Right lobe of liver (tissue), 6 donors: ENCODE measurements at regions not wholly inside any gene's neighbourhood (a gene's known extent, or its start where the extent isn't known, plus 50 kb on each side); places are given as distances from the start of the nearest gene placed in this dataset.

Experiments
- ATAC-seq, 4 donors: fragments of 200-7000 bp; cut with Tn5 transposase; one replicate each; pipeline ENCODE4 v1.9.1; 2020; ENCODE audit warnings: mild to moderate bottlenecking in 4 of 4, moderate library complexity in 4 of 4
- DNase-seq, 3 donors: peaks; one replicate each; pipeline ENCODE4 v3.0.0-alpha.2; 2020
- H3K27ac ChIP-seq, 3 donors: fragments of 200-600 bp; one replicate each; pipeline ENCODE4 v1.8.0; 2022
- H3K27me3 ChIP-seq, 2 donors: fragments of 200-600 bp; one replicate each; pipeline ENCODE4 v1.8.0; 2022
- H3K36me3 ChIP-seq, 4 donors: fragments of 200-600 bp; sonication (generic) in 1 of 4; one replicate each; pipeline versions ENCODE4 v1.5.1 to v1.8.0; 2017 to 2022; ENCODE audit warnings: control low read depth in 1 of 4
- H3K4me1 ChIP-seq, 4 donors: fragments of 200-600 bp; sonication (generic) in 1 of 4; one replicate each; pipeline versions ENCODE4 v1.5.1 to v1.8.0; 2017 to 2022; ENCODE audit warnings: control low read depth in 1 of 4
- H3K4me3 ChIP-seq, 3 donors: fragments of 200-600 bp; one replicate each; pipeline ENCODE4 v1.8.0; 2022
- H3K9me3 ChIP-seq, 4 donors: fragments of 200-600 bp; sonication (generic) in 1 of 4; one replicate each; pipeline versions ENCODE4 v1.5.1 to v1.8.0; 2017 to 2022; ENCODE audit warnings: control low read depth in 1 of 4
- CTCF ChIP-seq, 4 donors: fragments of 200-600 bp in 3 of 4; fragments of 450-650 bp in 1 of 4; IDR thresholded peaks; one replicate each; pipeline versions ENCODE4 v1.5.1 to v1.8.0; 2016 to 2022; ENCODE audit warnings: antibody characterized with exemption in 4 of 4, mild to moderate bottlenecking in 2 of 4
- POLR2A ChIP-seq: fragments of 450-650 bp; IDR thresholded peaks from one replicate; pipeline ENCODE4 v1.6.1; 2017; ENCODE audit warnings: antibody characterized with exemption, mild to moderate bottlenecking
- WGBS: methylation state at CpG from one replicate; pipeline ENCODE4 v1.1.6; 2018; ENCODE audit warnings: low coverage, low lambda C conversion rate; ENCODE audit not compliant: insufficient coverage; ENCODE audit errors: missing lambda C conversion rate; 5-methylcytosine and 5-hydroxymethylcytosine counted together
- intact Hi-C, 2 donors: fragments of 100-400 bp; cut with DNase I; formaldehyde crosslinking; loops; one replicate each; pipeline versions ENCODE4 v1.11.2 to v1.14.1; 2022
- donor health status: DM: no; HTN: yes; CAD: no.
- donor health status: DM: no; HTN: no; CAD: no.
- donor health status: DM: no; HTN: no; CAD: no.
- donor health status: DM: no; HTN: yes; CAD: no.
- donor health status: DM: no; HTN: yes; CAD: no.

- whole genome bisulfite sequencing: 58% methylated on average over 1 of the region's 1 CpG
- ATAC-seq: no peak
- DNase-seq: no peak
- no peaks in the 10 kb centered on the region for H3K9me3 ChIP-seq
- TF ChIP-seq POLR2A (no peak), CTCF (IDR thresholded peaks at IDR 0.05) (no peak)
- no peaks in the 10 kb centered on the region for H3K27me3 ChIP-seq
- H3K4me1 ChIP-seq: no peaks in the 10 kb centered on the region
- intact Hi-C loops: no loop called here
- no peaks in the 10 kb centered on the region for H3K36me3 ChIP-seq
- no peak overlapping the region for H3K27ac ChIP-seq
- no peak overlapping the region for H3K4me3 ChIP-seq
These were observed 451.4 kb upstream of the ARPP21 start for GRCh38 chr3:35187908-35188307.

GRCh38 chr3:35194666-35195065, 444.7 kb upstream of the ARPP21 start:
- no peak overlapping the region for H3K27ac ChIP-seq
- no peak for DNase-seq
- H3K9me3 ChIP-seq: no peaks in the 10 kb centered on the region
- H3K4me3 ChIP-seq: no peak overlapping the region
- ATAC-seq: no peak
- WGBS: 76% methylated on average over 1 of the region's 1 CpG
- H3K4me1 ChIP-seq: no peaks in the 10 kb centered on the region
- no peaks in the 10 kb centered on the region for H3K36me3 ChIP-seq
- intact Hi-C loops: no loop called here
- TF ChIP-seq POLR2A (no peak), CTCF (IDR thresholded peaks at IDR 0.05) (no peak)
- H3K27me3 ChIP-seq: no peaks in the 10 kb centered on the region

DNA sequence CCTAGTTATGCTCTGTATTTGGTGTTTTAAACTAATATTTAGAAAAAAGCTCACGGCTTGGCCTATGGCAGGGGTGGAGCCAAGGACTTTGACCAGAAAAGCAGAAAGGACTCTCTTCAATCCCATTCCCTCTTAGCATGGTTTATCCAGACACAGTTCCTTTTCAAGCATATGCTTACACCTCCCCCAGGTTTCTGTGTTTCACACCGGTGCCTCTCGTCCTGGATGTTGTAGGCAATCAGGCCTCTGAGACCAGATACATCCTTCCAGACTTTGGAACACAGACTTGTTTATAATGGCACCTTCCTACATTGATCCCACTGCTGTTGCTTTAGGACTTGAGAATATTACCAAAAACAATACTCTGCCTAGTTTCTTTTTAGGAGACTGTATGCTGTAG, 440.5 kb upstream of the ARPP21 start:
- H3K27me3 ChIP-seq: no peaks in the 10 kb centered on the region
- no peak for TF ChIP-seq POLR2A
- no peak for TF ChIP-seq CTCF (IDR thresholded peaks at IDR 0.05)
- H3K36me3 ChIP-seq: no peaks in the 10 kb centered on the region
- H3K27ac ChIP-seq: no peak overlapping the region
- no peak overlapping the region for H3K4me3 ChIP-seq
- intact Hi-C loops: no loop called here
- ATAC-seq: no peak
- no peak for DNase-seq
- H3K9me3 ChIP-seq: no peaks in the 10 kb centered on the region
- no peaks in the 10 kb centered on the region for H3K4me1 ChIP-seq
- WGBS: 63% methylated on average over 3 of the region's 3 CpGs

DNA sequence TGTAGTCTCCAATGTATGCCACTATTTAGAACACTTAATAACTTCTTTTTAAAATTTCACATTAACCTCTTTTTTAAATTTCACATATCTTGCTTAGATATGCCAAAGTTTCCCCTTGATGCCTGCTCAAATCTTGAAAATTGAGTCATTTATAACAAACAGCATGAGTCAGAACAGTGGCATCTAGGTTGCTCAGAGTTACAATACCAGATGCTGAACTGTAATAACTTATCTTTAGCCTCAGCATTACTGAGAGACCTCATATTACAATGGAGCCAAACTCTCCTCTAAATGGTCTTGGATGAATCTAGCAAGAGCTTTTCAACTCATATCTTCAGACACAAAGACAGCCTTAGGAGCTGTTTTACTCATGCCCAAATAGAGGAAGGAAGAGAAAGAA, 439.3 kb upstream of the ARPP21 start:
- no peaks in the 10 kb centered on the region for H3K4me1 ChIP-seq
- intact Hi-C loops: no loop called here
- H3K36me3 ChIP-seq: no peaks in the 10 kb centered on the region
- TF ChIP-seq CTCF (IDR thresholded peaks at IDR 0.05): no peak
- no peak for TF ChIP-seq POLR2A
- H3K9me3 ChIP-seq: no peaks in the 10 kb centered on the region
- no peak for DNase-seq
- no peaks in the 10 kb centered on the region for H3K27me3 ChIP-seq
- ATAC-seq: no peak
- no peak overlapping the region for H3K4me3 ChIP-seq
- H3K27ac ChIP-seq: no peak overlapping the region

GRCh38 chr3:35201211-35201610, 438.1 kb upstream of the ARPP21 start:
- H3K9me3 ChIP-seq: no peaks in the 10 kb centered on the region
- no peak for DNase-seq
- H3K4me1 ChIP-seq: no peaks in the 10 kb centered on the region
- intact Hi-C loops: no loop called here
- no peak overlapping the region for H3K4me3 ChIP-seq
- no peaks in the 10 kb centered on the region for H3K36me3 ChIP-seq
- 68% methylated on average over 2 of the region's 2 CpGs for WGBS
- H3K27ac ChIP-seq: no peak overlapping the region
- TF ChIP-seq POLR2A (no peak), CTCF (IDR thresholded peaks at IDR 0.05) (no peak)
- no peaks in the 10 kb centered on the region for H3K27me3 ChIP-seq
- ATAC-seq: no peak
